Neural progenitor cell (in vitro differentiated cells): ENCODE measurements at regions not wholly inside any gene's neighbourhood (a gene's known extent, or its start where the extent isn't known, plus 50 kb on each side); places are given as distances from the start of the nearest gene placed in this dataset.

Experiments
- EZH2phosphoT487 ChIP-seq: fragments of 200-600 bp; sonication (generic); IDR thresholded peaks from 2 replicates; pipeline ENCODE4 v1.6.1; 2017; ENCODE audit warnings: antibody characterized with exemption
- TF ChIP-seq, protein P1 (sequence below): fragments of 200-600 bp; sonication (generic); IDR thresholded peaks from 2 replicates; pipeline ENCODE4 v1.5.1; 2017; ENCODE audit warnings: antibody characterized with exemption, mild to moderate bottlenecking

DNA sequence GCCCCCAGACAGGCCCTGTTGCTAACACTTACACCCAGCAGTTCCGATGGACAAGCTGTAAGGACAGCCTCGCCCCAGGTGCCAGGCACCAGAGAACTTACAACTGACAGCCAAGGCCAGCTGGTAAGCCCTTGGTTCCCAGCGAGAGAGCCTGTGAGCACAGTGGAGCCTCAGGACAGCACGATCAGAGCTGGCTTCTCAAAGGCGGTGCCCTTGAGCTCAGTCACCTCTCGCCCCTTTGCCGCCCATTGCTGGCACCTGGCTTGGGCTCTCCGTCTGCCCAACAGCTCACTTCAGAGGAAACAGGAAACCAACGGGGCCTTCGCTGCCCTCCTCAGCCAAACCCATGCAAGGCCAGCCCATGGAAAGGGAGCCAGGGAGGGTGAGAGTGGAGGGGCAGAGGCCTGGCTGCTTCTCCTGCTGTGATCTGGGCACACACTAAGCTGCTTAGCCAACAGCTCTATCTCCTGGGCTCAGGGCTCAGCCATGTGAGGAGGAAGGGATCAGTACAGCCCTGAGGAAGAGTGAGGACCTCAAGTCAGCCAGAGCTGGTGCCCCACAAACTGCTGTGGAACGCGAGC is 98.5 kb downstream of the SINHCAF start:
- TF ChIP-seq, protein P1, sequence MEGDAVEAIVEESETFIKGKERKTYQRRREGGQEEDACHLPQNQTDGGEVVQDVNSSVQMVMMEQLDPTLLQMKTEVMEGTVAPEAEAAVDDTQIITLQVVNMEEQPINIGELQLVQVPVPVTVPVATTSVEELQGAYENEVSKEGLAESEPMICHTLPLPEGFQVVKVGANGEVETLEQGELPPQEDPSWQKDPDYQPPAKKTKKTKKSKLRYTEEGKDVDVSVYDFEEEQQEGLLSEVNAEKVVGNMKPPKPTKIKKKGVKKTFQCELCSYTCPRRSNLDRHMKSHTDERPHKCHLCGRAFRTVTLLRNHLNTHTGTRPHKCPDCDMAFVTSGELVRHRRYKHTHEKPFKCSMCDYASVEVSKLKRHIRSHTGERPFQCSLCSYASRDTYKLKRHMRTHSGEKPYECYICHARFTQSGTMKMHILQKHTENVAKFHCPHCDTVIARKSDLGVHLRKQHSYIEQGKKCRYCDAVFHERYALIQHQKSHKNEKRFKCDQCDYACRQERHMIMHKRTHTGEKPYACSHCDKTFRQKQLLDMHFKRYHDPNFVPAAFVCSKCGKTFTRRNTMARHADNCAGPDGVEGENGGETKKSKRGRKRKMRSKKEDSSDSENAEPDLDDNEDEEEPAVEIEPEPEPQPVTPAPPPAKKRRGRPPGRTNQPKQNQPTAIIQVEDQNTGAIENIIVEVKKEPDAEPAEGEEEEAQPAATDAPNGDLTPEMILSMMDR: no peak
- no peak for TF ChIP-seq EZH2phosphoT487
